ENCODE measurements at regions not wholly inside any gene's neighbourhood (a gene's known extent, or its start where the extent isn't known, plus 50 kb on each side); places are given as distances from the start of the nearest gene placed in this dataset.

DNA sequence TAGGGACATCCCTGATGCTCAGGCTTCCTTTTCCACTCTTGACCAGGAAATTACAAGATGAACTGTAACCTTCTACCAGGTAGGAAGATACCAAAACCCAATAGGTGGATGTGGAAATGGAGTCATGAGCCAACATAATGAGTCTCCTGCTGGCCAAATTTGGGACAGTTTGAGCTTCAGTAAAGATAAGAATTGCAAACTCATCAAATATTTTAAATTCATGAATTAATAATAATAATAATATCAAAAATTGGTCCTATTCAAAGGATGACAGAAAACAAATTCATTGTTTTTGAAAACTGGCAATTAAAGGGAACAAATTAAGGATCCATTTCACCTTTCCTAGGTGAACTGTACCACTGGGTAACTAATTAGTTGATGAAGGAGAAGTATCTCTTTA is 309.7 kb downstream of the NEK10 start:
- TF ChIP-seq, protein P1, sequence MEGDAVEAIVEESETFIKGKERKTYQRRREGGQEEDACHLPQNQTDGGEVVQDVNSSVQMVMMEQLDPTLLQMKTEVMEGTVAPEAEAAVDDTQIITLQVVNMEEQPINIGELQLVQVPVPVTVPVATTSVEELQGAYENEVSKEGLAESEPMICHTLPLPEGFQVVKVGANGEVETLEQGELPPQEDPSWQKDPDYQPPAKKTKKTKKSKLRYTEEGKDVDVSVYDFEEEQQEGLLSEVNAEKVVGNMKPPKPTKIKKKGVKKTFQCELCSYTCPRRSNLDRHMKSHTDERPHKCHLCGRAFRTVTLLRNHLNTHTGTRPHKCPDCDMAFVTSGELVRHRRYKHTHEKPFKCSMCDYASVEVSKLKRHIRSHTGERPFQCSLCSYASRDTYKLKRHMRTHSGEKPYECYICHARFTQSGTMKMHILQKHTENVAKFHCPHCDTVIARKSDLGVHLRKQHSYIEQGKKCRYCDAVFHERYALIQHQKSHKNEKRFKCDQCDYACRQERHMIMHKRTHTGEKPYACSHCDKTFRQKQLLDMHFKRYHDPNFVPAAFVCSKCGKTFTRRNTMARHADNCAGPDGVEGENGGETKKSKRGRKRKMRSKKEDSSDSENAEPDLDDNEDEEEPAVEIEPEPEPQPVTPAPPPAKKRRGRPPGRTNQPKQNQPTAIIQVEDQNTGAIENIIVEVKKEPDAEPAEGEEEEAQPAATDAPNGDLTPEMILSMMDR (IDR thresholded peaks at IDR 0.05), result no peak
- no peak for TF ChIP-seq POLR2A (IDR thresholded peaks at IDR 0.05)

All from uterus (tissue), 2 donors.